ENCODE measurements at regions not wholly inside any gene's neighbourhood (a gene's known extent, or its start where the extent isn't known, plus 50 kb on each side); places are given as distances from the start of the nearest gene placed in this dataset.

DNA sequence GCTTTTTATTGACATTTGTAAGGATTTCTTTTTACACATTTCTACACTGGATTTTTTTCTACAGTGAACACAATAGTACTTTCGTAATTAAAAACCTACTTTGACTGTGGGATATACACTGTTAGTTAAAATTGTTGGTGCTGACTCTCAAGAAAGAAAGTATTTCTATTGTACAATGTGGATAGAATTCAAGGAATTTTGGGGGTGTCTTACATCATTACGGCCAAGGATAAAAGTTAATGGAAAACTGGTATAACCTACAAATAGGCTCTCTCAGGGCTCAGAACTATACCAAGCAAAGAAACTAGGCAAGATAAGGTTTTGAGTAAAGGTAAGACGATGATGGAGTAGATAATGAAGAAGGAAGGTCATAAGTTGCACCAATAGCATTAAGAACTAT, 198.4 kb upstream of the PARD3B start:
- no peak for DNase-seq (ENCODE audit: extremely low read depth, low read depth, low spot score)

DNA sequence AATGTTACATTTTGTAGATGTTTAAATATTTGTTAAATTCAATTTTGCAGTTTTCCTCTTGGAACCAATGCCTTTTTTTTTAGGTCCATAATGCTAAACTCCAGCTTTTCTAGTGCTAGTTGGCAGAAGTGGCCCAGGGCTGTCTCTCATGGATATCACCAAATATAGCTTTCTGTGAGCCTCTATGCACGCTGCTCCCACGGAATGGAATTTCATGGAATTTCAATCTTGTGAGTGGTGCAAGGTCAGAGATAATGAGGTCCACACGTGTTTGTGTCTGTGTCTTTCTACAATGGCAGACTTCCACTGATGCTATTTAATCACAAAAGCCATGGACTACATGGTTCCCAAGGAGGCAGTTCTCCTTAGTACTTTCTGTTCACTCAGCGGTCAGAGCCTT, 191.5 kb upstream of the PARD3B start:
- DNase-seq (ENCODE audit: extremely low read depth, low read depth, low spot score) = no peak

DNA sequence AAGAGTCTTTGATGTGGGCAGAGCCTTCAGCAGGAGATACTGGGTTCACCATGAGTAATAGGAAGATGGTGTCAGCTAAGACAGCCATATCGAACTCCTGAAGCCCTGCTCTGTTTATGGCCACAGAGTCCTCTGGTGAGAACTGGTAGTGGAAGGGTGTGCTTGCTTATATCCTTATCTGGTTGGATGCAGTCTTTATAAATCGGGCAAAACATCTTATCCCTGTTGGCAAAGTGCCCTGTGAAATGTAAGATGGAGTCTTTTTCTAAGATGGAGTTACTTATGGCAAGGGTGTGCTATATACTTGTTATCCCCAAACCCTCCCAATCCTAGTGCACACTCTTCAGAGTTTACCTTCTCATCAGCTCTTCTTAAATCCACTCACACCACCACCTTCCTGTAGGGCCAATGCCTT, 190.8 kb upstream of the PARD3B start:
- DNase-seq (ENCODE audit: extremely low read depth, low read depth, low spot score) = no peak

GRCh38 chr2:204355688-204356087, 189.6 kb upstream of the PARD3B start:
- no peak for DNase-seq (ENCODE audit: extremely low read depth, low read depth, low spot score)

DNA sequence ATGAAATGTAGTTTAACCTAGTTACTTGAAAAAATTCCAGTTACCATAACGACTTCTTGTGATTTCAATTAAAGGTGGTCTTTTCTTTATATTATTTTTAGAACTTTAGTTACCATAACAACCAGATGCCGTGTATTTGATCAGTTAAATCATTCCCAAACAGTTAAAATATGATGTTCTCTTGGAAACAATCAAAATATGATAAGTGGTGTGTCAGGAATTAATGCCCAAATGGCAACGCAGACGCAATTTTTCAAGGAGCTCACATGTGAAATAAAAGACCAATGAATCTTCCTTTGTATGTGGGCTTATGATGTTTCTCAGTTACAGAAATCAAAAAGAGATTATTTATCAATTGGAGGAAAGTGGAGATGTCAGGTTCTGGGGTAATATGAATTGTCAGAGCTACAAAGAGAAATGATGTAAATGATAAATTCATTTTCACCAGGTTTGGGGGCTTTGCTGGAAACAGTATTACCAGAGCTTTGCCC, 189.1 kb upstream of the PARD3B start:
- DNase-seq (ENCODE audit: extremely low read depth, low read depth, low spot score) = no peak

DNA sequence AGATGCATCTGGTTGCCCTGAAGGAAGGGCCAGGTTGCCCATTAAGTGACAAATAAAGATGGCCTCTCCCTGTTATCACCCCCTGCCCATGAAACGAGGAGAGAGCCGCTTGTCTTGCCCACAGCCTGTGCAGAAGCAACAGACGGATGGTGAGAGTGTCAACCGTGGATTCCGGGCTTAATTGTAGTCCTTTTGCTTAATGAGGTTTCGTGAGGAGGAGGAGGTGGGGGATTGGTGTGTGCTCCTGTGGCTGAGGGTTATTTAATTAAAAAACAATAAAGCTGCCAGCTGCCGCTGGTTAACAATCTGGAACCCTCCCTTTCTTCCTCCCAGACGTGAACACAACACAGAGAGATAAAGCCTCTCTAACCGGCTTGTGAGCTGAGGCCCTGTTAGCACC, 188.0 kb upstream of the PARD3B start:
- DNase-seq (ENCODE audit: extremely low read depth, low read depth, low spot score) = no peak

DNA sequence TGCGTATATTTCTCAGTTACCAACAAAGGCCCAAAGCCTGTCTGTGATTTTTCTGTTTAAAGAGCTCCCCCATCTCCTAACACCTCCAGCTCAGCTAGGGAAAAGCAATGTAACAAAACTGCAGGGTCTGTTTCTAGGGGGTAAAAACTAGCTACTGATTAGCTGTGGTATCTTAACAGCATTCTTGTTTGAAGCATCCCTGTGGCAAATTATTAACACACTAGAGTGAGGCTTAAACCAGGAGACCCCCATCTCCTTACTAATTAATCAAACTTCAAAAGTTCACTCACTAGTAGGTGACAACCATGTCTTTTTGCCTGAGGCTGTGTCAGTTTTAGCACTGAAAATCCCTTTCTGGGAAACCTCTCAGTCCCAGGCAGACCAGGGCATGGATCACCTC, 186.2 kb upstream of the PARD3B start:
- DNase-seq (ENCODE audit: extremely low read depth, low read depth, low spot score) = no peak

- no peak for DNase-seq (ENCODE audit: extremely low read depth, low read depth, low spot score)
Measured at GRCh38 chr2:204360218-204361007, 184.9 kb upstream of the PARD3B start.

- no peak for DNase-seq (ENCODE audit: extremely low read depth, low read depth, low spot score)
Measured at GRCh38 chr2:204361738-204362137, 183.5 kb upstream of the PARD3B start.

DNA sequence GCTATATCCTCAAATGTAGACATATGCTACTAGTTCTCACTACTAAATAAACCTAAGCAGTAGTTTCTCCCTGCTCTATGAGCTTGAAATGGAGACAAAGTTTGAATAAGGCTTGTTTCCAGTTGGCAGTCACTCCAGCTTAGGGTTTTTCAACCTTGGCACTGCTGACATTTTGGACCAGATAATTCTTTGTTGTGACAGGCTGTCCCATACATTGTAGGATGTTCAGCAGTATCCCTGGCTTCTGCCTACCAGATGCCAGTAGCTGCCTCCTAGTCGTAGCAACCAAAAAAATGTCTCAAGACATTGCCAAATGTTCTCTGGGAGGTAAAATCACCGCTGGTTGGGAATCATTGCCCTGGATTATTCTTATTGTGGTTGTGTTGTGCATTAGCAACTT, 182.7 kb upstream of the PARD3B start:
- no peak for DNase-seq (ENCODE audit: extremely low read depth, low read depth, low spot score)

GRCh38 chr2:204363513-204363912, 181.8 kb upstream of the PARD3B start:
- DNase-seq (ENCODE audit: extremely low read depth, low read depth, low spot score) = no peak

- DNase-seq (ENCODE audit: extremely low read depth, low read depth, low spot score) = no peak
Measured at GRCh38 chr2:204364860-204365535, 180.3 kb upstream of the PARD3B start.

GRCh38 chr2:204365811-204366210, 179.5 kb upstream of the PARD3B start:
- no peak for DNase-seq (ENCODE audit: extremely low read depth, low read depth, low spot score)

DNA sequence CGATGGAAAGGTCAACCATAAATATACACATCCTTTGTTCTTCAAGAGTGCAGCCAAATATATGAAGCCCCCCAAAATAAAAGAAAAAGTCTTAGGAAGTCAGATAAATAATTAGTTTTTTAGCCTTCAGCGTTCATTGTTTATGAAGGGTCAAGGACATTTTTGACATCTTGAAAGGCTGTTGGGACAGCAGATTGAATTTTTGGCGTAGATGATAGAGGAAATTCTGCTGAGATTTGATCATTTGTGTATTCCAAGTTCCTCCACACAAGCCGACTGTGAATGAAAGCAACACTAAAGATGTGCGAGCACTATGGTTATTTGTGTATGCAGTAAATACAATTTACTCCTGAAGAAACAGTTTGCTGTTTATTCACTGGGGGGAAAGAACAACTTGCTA, 177.8 kb upstream of the PARD3B start:
- DNase-seq (ENCODE audit: extremely low read depth, low read depth, low spot score) = no peak

DNA sequence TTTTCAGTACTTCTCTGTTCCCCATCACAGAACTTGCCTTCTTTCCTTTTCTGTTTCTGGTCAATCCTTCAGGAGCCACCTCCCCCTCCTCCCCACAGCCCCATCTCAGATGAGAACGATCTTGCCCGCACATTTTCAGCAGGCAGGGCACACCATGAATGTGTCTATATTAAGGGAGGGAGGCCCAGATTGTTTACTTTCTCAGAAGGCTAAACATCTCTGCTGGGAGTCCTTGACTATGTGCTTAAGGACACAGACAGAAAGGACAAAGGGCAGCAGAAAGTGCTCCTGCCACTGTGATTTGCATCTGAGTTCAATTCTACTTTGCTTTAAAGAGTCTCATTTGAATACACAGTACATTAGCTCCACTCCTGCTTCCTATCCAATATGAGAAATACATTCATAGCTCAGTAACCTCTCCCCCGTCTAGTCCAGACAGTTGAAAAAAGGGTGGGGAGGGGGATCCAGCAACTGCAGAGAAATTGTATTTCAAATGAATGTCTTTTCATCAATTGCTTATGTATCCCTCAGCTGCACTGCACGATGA, 175.0 kb upstream of the PARD3B start:
- no peak for DNase-seq (ENCODE audit: extremely low read depth, low read depth, low spot score)

GRCh38 chr2:204373942-204374341, 171.3 kb upstream of the PARD3B start:
- DNase-seq (ENCODE audit: extremely low read depth, low read depth, low spot score) = no peak

DNA sequence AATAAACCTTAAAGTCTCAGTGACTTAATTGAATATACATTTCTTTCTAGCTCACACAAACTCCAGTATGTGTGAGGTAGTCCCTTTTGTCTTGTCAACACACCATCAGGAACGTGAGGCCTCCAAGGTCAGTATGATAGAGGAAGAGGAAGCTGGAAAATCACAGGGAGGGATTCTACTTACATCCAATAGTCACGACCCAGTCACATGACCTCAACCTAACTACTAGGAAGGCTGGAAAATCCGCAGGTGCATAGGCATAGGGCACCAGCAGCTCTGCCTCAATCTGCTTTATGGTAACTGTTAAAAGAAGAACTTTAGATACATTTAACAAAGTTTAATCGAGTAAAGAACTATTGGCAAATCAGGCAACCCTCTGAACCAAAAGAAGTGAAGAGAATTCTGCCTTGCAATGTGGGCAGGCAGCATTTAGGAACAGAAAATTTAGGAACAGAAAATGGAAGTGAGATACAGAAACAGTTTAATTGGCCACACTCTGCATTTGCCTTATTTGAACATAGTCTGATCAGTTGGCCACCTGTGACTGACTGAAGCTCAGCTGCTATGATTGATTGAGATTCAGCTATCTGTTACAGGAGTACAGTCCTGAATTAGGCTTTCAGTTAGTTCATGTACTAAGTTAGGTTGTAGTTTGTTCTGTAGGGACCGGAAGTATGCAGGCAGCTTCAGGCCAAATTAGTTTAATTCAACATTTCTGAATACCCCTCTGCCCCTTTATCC, 165.0 kb upstream of the PARD3B start:
- no peak for DNase-seq (ENCODE audit: extremely low read depth, low read depth, low spot score)

- no peak for DNase-seq (ENCODE audit: extremely low read depth, low read depth, low spot score)
Measured at GRCh38 chr2:204386668-204387067, 158.6 kb upstream of the PARD3B start.

DNA sequence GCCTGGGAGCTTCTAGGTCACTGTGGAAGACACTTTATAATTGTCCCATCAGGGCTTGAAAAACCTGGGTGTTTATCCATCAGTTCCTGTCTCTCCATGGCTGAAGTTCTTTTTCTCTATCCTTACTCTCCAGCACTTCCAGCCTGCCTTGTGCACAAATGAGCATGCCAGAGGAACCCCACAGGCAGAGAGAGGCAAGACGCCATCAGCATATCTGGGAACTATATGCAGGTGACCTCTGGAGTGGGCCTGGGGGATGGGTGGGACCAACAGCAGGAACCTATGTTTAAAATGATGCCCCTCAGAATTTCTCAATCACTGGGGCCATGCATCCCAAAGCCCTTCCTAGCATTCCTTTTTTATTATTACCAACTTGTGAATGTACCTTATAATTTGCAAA, 156.2 kb upstream of the PARD3B start:
- no peak for DNase-seq (ENCODE audit: extremely low read depth, low read depth, low spot score)

DNA sequence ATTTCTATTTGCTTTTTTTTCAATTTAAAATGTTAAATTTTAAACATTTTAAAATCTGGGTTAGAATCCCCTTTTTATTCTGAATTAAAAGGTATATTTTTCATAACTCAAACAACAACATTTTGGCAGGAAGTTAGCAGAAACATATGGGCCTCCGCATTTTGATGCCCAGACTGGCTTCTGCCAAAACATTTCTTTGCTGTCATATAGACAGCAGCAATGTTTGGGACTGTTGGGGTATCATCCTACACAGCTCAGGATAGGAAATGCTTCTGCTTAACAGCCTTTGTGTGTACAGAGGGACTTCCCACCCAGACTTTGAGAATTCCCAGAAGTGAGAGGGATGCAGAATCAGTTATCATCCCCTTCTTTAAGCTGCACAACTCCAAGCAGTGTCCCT, 155.4 kb upstream of the PARD3B start:
- DNase-seq (ENCODE audit: extremely low read depth, low read depth, low spot score) = no peak

DNA sequence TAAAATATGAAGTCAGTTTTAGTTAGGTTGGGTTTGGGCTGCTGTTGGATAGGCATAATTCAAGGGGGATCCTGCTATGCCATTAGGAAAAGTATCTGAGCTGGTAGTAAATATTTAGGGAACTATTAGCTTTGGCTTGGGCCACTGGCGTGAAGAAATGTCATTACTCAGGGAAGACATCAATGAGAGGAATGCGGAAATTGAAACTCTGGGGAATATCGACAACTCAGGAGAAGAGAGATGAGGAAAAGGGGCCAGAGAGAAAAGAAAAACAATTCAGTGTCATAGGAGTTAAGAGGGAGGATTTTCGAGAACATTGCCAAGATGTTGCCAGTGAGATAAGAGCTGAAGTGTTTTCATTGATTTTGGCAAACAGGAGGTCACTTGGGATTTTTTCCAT, 149.7 kb upstream of the PARD3B start:
- no peak for DNase-seq (ENCODE audit: extremely low read depth, low read depth, low spot score)
